GM21529 (cell line): ENCODE measurements at regions not wholly inside any gene's neighbourhood (a gene's known extent, or its start where the extent isn't known, plus 50 kb on each side); places are given as distances from the start of the nearest gene placed in this dataset.

Experiments used
- ATAC-seq: cut with Tn5 transposase; IDR thresholded peaks from one replicate; pipeline ENCODE4 v1.9.1; 2021; ENCODE audit not compliant: unreplicated experiment

- ATAC-seq = peak; percentile 10
These were observed 135.3 kb downstream of the INSIG2 start for GRCh38 chr2:118223511-118223991.

GRCh38 chr2:118222672-118223421 lies 134.6 kb downstream of the INSIG2 start:
- no peak for ATAC-seq

GRCh38 chr2:118222273-118222594 lies 134.0 kb downstream of the INSIG2 start:
- no peak for ATAC-seq

- peak; percentile 51 for ATAC-seq
These were observed 133.4 kb downstream of the INSIG2 start for GRCh38 chr2:118221536-118222272.

- ATAC-seq = no peak
These were observed 131.3 kb downstream of the INSIG2 start for GRCh38 chr2:118219611-118220010.

- no peak for ATAC-seq
These were observed 128.0 kb downstream of the INSIG2 start for GRCh38 chr2:118216224-118216623.

GRCh38 chr2:118209727-118210126 lies 121.5 kb downstream of the INSIG2 start:
- no peak for ATAC-seq

- ATAC-seq = no peak
These were observed 119.6 kb downstream of the INSIG2 start for GRCh38 chr2:118207889-118208288.

- ATAC-seq = peak; percentile 93
These were observed 114.5 kb downstream of the INSIG2 start for GRCh38 chr2:118202707-118203303.

GRCh38 chr2:118198268-118198667 lies 110.0 kb downstream of the INSIG2 start:
- no peak for ATAC-seq

GRCh38 chr2:118197011-118197675 lies 108.9 kb downstream of the INSIG2 start:
- ATAC-seq = no peak

GRCh38 chr2:118190474-118190873 lies 102.2 kb downstream of the INSIG2 start:
- no peak for ATAC-seq

- no peak for ATAC-seq
These were observed 98.6 kb downstream of the INSIG2 start for GRCh38 chr2:118186858-118187254.

- ATAC-seq = peak; percentile 83
These were observed 98.0 kb downstream of the INSIG2 start for GRCh38 chr2:118186110-118186857.

- ATAC-seq = peak; percentile 83
These were observed 97.2 kb downstream of the INSIG2 start for GRCh38 chr2:118185210-118186109.

- no peak for ATAC-seq
These were observed 95.1 kb downstream of the INSIG2 start for GRCh38 chr2:118183381-118183780.

GRCh38 chr2:118179445-118179844 lies 91.2 kb downstream of the INSIG2 start:
- no peak for ATAC-seq

- ATAC-seq = no peak
These were observed 89.6 kb downstream of the INSIG2 start for GRCh38 chr2:118177884-118178283.

- ATAC-seq = no peak
These were observed 89.0 kb downstream of the INSIG2 start for GRCh38 chr2:118177318-118177717.

GRCh38 chr2:118176601-118177000 lies 88.3 kb downstream of the INSIG2 start:
- ATAC-seq = no peak
